Urinary bladder (tissue), 3 donors: ENCODE measurements at regions not wholly inside any gene's neighbourhood (a gene's known extent, or its start where the extent isn't known, plus 50 kb on each side); places are given as distances from the start of the nearest gene placed in this dataset.

Experiments used
- DNase-seq: peaks from one replicate; pipeline ENCODE4 v3.0.0-alpha.2; 2015; ENCODE audit errors: extremely low spot score
- H3K27ac ChIP-seq: one replicate; pipeline ENCODE4 v1.5.1; 2013; ENCODE audit warnings: low read depth, mild to moderate bottlenecking, moderate library complexity
- H3K36me3 ChIP-seq: one replicate; pipeline ENCODE4 v1.6.1; 2013; ENCODE audit warnings: mild to moderate bottlenecking, moderate library complexity; ENCODE audit not compliant: insufficient read depth
- H3K4me1 ChIP-seq: one replicate; pipeline ENCODE4 v1.6.1; 2013; ENCODE audit warnings: mild to moderate bottlenecking, moderate library complexity; ENCODE audit not compliant: insufficient read depth
- H3K4me3 ChIP-seq: one replicate; pipeline ENCODE4 v1.5.1; 2013; ENCODE audit warnings: low read depth, low read length
- WGBS: extraction: QIAGEN DNeasy Blood & Tissue Kit; methylation state at CpG from one replicate; pipeline ENCODE4 v1.1.7; 2013; 5-methylcytosine and 5-hydroxymethylcytosine counted together
- donor health status: healthy with polysubstance abuse.
- donor health status: healthy.

DNA sequence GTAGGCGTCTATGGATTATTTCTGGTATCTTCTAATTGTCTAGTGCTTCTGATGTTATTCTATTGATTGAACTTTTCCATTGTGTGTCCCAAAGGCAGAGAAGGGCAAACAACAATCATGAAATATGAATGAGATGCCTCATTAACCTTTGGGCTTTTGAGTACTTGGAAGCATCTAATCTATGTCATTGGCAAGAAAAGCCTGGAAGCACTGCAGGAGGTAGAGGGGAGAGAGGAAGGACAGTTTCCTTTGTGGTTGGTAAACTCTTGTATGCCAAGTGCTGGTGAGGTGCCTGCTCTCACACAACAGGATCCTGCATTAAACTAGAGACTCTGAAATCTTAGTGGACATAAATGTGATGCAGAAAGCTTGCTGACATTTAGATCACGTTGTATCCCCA, 155.2 kb upstream of the TPK1 start:
- Histone ChIP-seq H3K4me1 (no peaks in the 10 kb centered on the region), H3K27ac (no peak overlapping the region), H3K36me3 (no peaks in the 10 kb centered on the region), H3K4me3 (no peak overlapping the region)
- no peak for DNase-seq
- WGBS: 51% methylated on average over 2 of the region's 2 CpGs

DNA sequence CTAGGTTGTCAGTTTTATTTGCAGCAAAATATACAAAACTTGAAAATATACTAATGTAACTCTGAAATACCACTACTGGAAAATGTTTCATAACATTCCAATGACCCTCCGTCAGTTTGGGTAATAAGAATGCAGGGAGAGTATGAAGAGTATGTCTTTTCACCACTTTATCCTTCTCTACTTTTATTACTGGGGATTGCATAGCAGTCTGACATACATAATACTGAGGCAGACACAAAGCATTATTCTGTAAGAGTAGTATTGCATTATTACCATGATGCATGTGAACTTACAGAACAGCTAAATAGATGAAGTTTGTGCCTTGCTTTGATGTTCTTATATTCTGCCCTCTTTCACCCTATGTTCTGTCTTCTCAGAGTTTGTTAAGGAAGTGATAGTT, 151.8 kb upstream of the TPK1 start:
- WGBS: 54% methylated on average over 1 of the region's 1 CpG
- H3K4me1 ChIP-seq: no peaks in the 10 kb centered on the region
- no peak overlapping the region for H3K4me3 ChIP-seq
- no peak for DNase-seq
- H3K27ac ChIP-seq: no peak overlapping the region
- H3K36me3 ChIP-seq: no peaks in the 10 kb centered on the region

DNA sequence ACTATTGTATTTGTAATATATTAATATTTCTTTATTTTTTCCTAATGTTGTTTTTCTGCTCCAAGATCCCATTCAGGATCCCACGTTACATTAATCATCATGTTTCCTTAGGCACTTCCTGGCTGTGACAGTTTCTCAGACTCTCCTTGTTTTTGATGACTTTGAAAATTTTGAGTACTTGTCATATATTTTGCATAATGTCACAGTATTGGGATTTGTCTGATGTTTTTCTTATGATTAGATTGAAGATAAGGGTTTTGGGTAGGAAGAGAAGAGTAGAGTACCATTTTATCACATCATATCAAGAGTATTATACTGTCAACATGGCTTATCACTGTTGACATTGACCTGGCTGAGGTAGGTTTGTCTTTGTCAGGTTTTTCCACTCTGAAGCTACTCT, 146.3 kb upstream of the TPK1 start:
- Histone ChIP-seq H3K4me1 (no peaks in the 10 kb centered on the region), H3K4me3 (no peak overlapping the region), H3K27ac (no peak overlapping the region), H3K36me3 (no peaks in the 10 kb centered on the region)
- no peak for DNase-seq
- 54% methylated on average over 1 of the region's 1 CpG for WGBS

- H3K4me3 ChIP-seq: no peak overlapping the region
- WGBS: 69% methylated on average over 4 of the region's 4 CpGs
- DNase-seq: no peak
- H3K27ac ChIP-seq: no peak overlapping the region
- H3K36me3 ChIP-seq: no peaks in the 10 kb centered on the region
- no peaks in the 10 kb centered on the region for H3K4me1 ChIP-seq
These were observed 140.0 kb upstream of the TPK1 start for GRCh38 chr7:144975882-144976281.

- Histone ChIP-seq H3K27ac (no peak overlapping the region), H3K4me1 (no peaks in the 10 kb centered on the region), H3K4me3 (no peak overlapping the region), H3K36me3 (no peaks in the 10 kb centered on the region)
- DNase-seq: no peak
- WGBS: 56% methylated on average over 3 of the region's 3 CpGs
These were observed 133.9 kb upstream of the TPK1 start for GRCh38 chr7:144969787-144970186.

GRCh38 chr7:144960763-144961162, 124.9 kb upstream of the TPK1 start:
- no peaks in the 10 kb centered on the region for H3K4me1 ChIP-seq
- no peak overlapping the region for H3K4me3 ChIP-seq
- no peaks in the 10 kb centered on the region for H3K36me3 ChIP-seq
- WGBS: 78% methylated on average over 3 of the region's 3 CpGs
- no peak overlapping the region for H3K27ac ChIP-seq
- DNase-seq: no peak

DNA sequence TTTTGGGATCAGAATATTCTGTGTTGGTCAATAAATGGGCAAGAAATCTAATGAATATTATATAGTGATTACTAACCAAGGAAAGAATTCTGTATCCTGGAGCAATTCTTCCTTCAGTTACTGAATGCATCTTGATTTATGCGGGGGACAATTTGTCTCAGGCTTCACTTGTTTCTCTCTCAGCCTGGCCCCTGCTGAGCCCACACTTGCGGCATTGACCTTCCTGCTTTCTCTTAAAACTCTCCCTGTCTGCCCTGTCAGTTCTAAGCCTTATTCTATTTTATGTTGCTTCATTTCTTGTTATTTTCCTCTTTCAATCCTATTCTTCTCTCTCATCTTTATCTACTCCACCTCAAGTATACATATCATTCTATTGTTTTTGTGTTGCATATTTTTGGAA, 122.1 kb upstream of the TPK1 start:
- H3K36me3 ChIP-seq: no peaks in the 10 kb centered on the region
- DNase-seq: no peak
- no peak overlapping the region for H3K27ac ChIP-seq
- H3K4me1 ChIP-seq: no peaks in the 10 kb centered on the region
- WGBS: 51% methylated on average over 2 of the region's 2 CpGs
- no peak overlapping the region for H3K4me3 ChIP-seq

- no peaks in the 10 kb centered on the region for H3K4me1 ChIP-seq
- no peak overlapping the region for H3K27ac ChIP-seq
- H3K4me3 ChIP-seq: no peak overlapping the region
- WGBS: 91% methylated on average over 1 of the region's 1 CpG
- no peak for DNase-seq
- no peaks in the 10 kb centered on the region for H3K36me3 ChIP-seq
These were observed 119.6 kb upstream of the TPK1 start for GRCh38 chr7:144955422-144955821.

- no peak overlapping the region for H3K27ac ChIP-seq
- no peaks in the 10 kb centered on the region for H3K4me1 ChIP-seq
- 78% methylated on average over 1 of the region's 1 CpG for WGBS
- no peaks in the 10 kb centered on the region for H3K36me3 ChIP-seq
- no peak for DNase-seq
- no peak overlapping the region for H3K4me3 ChIP-seq
These were observed 105.3 kb upstream of the TPK1 start for GRCh38 chr7:144941127-144941526.

DNA sequence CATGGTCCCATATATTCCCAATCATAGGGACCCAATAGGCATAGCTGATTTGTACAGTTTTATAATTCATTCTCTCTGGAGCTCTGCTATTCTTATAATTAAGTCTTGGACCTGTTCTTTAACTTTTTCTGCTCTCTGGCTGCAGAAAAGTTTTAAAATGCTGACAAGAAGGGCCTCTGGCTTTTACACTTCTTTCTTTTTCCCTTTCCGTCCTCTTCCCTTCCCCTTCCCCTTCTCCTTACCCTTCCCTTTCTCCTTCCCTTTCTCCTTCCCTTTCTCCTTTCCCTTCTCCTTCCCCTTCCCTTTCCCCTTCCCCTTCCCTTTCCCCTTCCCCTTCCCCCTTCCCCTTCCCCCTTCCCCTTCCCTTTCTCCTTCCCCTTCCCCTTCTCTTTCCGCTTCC, 101.3 kb upstream of the TPK1 start:
- DNase-seq: no peak
- H3K4me3 ChIP-seq: no peak overlapping the region
- H3K27ac ChIP-seq: no peak overlapping the region
- H3K4me1 ChIP-seq: no peaks in the 10 kb centered on the region
- 66% methylated on average over 2 of the region's 2 CpGs for WGBS
- H3K36me3 ChIP-seq: no peaks in the 10 kb centered on the region

DNA sequence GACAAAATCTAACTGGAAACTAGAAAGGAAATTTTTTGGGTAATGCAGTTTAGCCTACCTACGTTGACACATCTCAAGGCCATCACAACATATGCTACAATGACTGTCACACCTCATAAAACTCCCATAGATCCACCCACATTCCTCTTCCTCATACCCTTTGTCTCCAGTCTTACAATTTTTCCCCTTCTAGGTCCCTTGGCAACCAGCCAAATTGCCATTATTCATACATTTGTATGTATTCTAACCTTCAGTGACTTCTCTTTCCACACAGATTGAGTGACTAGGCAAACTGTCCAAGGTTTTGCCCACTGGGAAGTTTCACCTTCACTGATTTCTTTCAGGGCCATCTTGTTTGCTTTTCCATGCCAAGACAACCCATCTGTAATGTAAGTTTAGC, 100.5 kb upstream of the TPK1 start:
- 47% methylated on average over 1 of the region's 1 CpG for WGBS
- DNase-seq: no peak
- Histone ChIP-seq H3K4me3 (no peak overlapping the region), H3K36me3 (no peaks in the 10 kb centered on the region), H3K27ac (no peak overlapping the region), H3K4me1 (no peaks in the 10 kb centered on the region)

GRCh38 chr7:144910411-144910810, 74.6 kb upstream of the TPK1 start:
- no peaks in the 10 kb centered on the region for H3K36me3 ChIP-seq
- 60% methylated on average over 6 of the region's 6 CpGs for WGBS
- H3K27ac ChIP-seq: no peak overlapping the region

GRCh38 chr7:144908943-144909556, 73.2 kb upstream of the TPK1 start:
- Histone ChIP-seq H3K27ac (no peak overlapping the region), H3K4me3 (no peak overlapping the region)
- WGBS: 76% methylated on average over 4 of the region's 4 CpGs

More at GRCh38 chr7:144910411-144910810, 74.6 kb upstream of the TPK1 start:
- no peak for DNase-seq
- no peaks in the 10 kb centered on the region for H3K4me1 ChIP-seq
- no peak overlapping the region for H3K4me3 ChIP-seq

DNA sequence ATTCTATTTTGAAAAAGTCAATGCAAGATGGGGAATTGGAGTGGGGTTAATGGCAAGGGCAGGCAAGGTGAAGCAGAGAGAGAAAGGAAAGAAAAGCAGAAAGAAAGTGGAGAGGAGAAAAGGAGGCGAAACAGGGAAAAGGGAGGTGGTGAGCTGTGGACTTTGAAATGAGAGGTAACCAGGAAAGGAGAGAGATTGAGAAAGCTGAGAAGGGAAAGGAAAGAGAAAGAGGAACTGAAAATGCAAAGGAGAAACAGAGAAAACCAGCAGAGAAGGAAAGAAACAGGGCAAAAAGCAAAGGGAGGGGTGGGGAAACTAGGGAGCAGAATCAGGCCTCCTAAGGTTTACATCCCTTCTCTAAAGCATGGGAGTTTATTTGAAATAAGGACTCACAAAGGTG, 72.5 kb upstream of the TPK1 start:
- 91% methylated on average over 1 of the region's 1 CpG for WGBS
- H3K4me1 ChIP-seq: no peaks in the 10 kb centered on the region
- no peak for DNase-seq
- H3K4me3 ChIP-seq: no peak overlapping the region
- no peaks in the 10 kb centered on the region for H3K36me3 ChIP-seq
- no peak overlapping the region for H3K27ac ChIP-seq

More at GRCh38 chr7:144908943-144909556, 73.2 kb upstream of the TPK1 start:
- H3K4me1 ChIP-seq: no peaks in the 10 kb centered on the region
- H3K36me3 ChIP-seq: no peaks in the 10 kb centered on the region
- no peak for DNase-seq

DNA sequence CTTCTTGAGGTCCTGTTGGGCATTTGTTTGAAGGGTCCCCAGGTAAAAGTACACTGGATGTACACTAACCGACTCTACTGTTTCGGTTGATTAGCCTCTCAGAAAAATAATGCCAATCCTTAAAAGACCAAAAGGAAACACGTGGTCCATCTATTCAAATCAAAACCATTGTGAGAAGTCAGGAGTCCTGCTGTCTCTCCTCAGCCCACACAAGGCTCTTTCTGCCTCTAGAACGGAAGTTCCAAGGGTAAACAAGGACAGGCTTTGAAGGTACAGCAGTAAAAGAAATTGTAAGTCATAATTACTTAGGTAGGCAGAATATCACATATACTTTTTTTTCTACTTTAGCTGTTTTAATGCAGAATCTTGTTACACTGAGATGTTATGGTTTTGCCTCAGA, 71.7 kb upstream of the TPK1 start:
- no peak overlapping the region for H3K27ac ChIP-seq
- DNase-seq: no peak
- H3K36me3 ChIP-seq: no peaks in the 10 kb centered on the region
- no peak overlapping the region for H3K4me3 ChIP-seq
- 58% methylated on average over 4 of the region's 4 CpGs for WGBS
- H3K4me1 ChIP-seq: no peaks in the 10 kb centered on the region
